C4-2B (cell line): ENCODE measurements at regions not wholly inside any gene's neighbourhood (a gene's known extent, or its start where the extent isn't known, plus 50 kb on each side); places are given as distances from the start of the nearest gene placed in this dataset.

Source experiments
- CTCF ChIP-seq: fragments of 450-650 bp; conservative IDR thresholded peaks from 2 replicates; pipeline ENCODE4 v1.5.1; 2017; ENCODE audit warnings: mild to moderate bottlenecking
- ZFX ChIP-seq: fragments of 450-650 bp; IDR thresholded peaks from 2 replicates; pipeline ENCODE4 v1.6.1; 2017

- no peak for TF ChIP-seq CTCF
- no peak for TF ChIP-seq ZFX
These were observed 167.0 kb upstream of the UBE2E2 start for GRCh38 chr3:23035927-23036640.
